Ovary (tissue), 7 donors: ENCODE measurements at regions not wholly inside any gene's neighbourhood (a gene's known extent, or its start where the extent isn't known, plus 50 kb on each side); places are given as distances from the start of the nearest gene placed in this dataset.

Experiments
- DNase-seq, 5 donors: peaks; one replicate each; pipeline ENCODE4 v3.0.0-alpha.2; 2019 to 2020
- H3K27ac ChIP-seq, 2 donors: fragments of 200-600 bp; one replicate each; pipeline versions ENCODE4 v1.5.1 to v1.8.0; 2019 to 2022
- H3K27me3 ChIP-seq: fragments of 200-600 bp; one replicate; pipeline ENCODE4 v1.8.0; 2022
- H3K36me3 ChIP-seq: fragments of 200-600 bp; sonication (generic); one replicate; pipeline ENCODE4 v1.5.1; 2019
- H3K4me1 ChIP-seq: one replicate; pipeline ENCODE4 v1.8.1; 2013; ENCODE audit warnings: mild to moderate bottlenecking, moderate library complexity; ENCODE audit not compliant: insufficient read depth
- H3K4me3 ChIP-seq: fragments of 200-600 bp; sonication (generic); one replicate; pipeline ENCODE4 v1.5.1; 2017
- H3K9me3 ChIP-seq, 2 donors: fragments of 200-600 bp in 1 of 2; sonication (generic) in 1 of 2; one replicate each; pipeline versions ENCODE4 v1.5.1 to v1.8.1; 2013 to 2019; ENCODE audit warnings: mild to moderate bottlenecking in 1 of 2, moderate library complexity in 1 of 2
- CTCF ChIP-seq, 3 donors: fragments of 450-650 bp in 2 of 3; fragments of 200-600 bp in 1 of 3; IDR thresholded peaks; one replicate each; pipeline versions ENCODE4 v1.5.1 to v1.8.0; 2016 to 2022; ENCODE audit warnings: antibody characterized with exemption in 3 of 3, mild to moderate bottlenecking in 1 of 3
- EP300 ChIP-seq: sonication (generic); formaldehyde crosslinking; IDR thresholded peaks from one replicate; pipeline ENCODE4 v1.6.1; 2017; ENCODE audit warnings: antibody characterized with exemption
- POLR2A ChIP-seq: fragments of 450-650 bp; IDR thresholded peaks from one replicate; pipeline ENCODE4 v1.6.1; 2017; ENCODE audit warnings: antibody characterized with exemption, mild to moderate bottlenecking, moderate library complexity
- WGBS, 3 donors: extraction: QIAGEN DNeasy Blood & Tissue Kit in 1 of 3; methylation state at CpG; one replicate each; pipeline versions ENCODE4 v1.1.5 to v1.1.7; 2013 to 2017; 5-methylcytosine and 5-hydroxymethylcytosine counted together
- intact Hi-C, 4 donors: fragments of 100-400 bp; cut with DNase I; formaldehyde crosslinking; loops; one replicate each; pipeline versions ENCODE4 v1.11.0 to v1.15.1; 2022 to 2023
- donor health status: DM: no; HTN: no; CAD: no; lungs with moderate emphysema.
- donor health status: DM: no; HTN: no; CAD: no.
- donor health status: Bipolar disorder and iron deficiency.
- donor health status: DM: no; HTN: no; CAD: no.
- donor health status: DM: yes; HTN: yes; CAD: no.

DNA sequence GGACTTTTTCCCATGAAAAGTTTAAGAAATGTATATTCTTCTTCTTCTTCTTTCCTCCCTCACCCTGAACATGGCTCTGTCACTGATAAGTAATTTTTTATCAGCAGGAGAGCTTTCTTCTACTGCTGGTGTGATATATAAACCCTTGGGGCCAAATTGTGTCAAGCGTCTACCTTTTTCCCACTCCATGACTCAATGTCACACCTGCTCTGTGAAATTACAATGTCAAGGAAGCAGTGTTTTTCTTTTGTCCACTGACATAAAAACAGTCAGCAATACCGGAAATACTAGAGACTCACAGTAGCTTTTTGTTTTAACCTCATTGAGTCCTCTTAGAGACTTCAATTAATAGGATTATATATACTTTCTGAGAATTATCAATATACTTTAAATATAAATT is 416.2 kb upstream of the ADGRL4 start:
- no peaks in the 10 kb centered on the region for H3K36me3 ChIP-seq
- H3K27ac ChIP-seq: no peak overlapping the region
- H3K27me3 ChIP-seq: no peaks in the 10 kb centered on the region
- TF ChIP-seq CTCF (IDR thresholded peaks at IDR 0.05): no peak
- TF ChIP-seq POLR2A: no peak
- TF ChIP-seq EP300: no peak
- no peaks in the 10 kb centered on the region for H3K4me1 ChIP-seq
- 68 to 81% (median 74%) methylated on average over 2 of the region's 2 CpGs for WGBS, 3 donors
- DNase-seq: no peak
- no peak overlapping the region for H3K4me3 ChIP-seq
- intact Hi-C loops: no loop called here
- H3K9me3 ChIP-seq: no peaks in the 10 kb centered on the region

DNA sequence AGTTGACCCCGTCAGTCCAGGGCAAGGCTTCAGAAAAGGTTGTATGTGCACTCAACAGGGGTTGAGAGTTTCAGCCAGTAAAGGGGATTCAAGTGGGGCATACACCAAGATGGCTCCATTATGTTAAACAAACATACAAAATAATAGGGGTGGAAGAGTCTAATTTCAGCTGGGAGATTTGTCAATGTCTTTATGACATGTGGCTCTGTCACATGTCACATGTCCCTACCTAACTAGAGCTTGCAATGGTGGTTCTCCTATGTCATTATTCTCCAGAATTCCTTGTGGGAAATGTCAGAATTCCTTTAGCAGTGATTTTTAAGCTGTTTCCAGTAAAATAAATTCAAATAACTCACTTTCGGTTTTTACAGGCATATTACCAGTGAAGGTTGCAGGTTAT is 392.0 kb upstream of the ADGRL4 start:
- Histone ChIP-seq H3K4me3 (no peak overlapping the region), H3K36me3 (no peaks in the 10 kb centered on the region), H3K9me3 (no peaks in the 10 kb centered on the region), H3K4me1 (no peaks in the 10 kb centered on the region), H3K27me3 (no peaks in the 10 kb centered on the region), H3K27ac (no peak overlapping the region)
- TF ChIP-seq EP300: no peak
- no peak for TF ChIP-seq POLR2A
- no peak for TF ChIP-seq CTCF (IDR thresholded peaks at IDR 0.05)
- intact Hi-C loops: no loop called here
- 49 to 59% (median 57%) methylated on average over 2 of the region's 2 CpGs for WGBS, 3 donors
- DNase-seq: no peak

DNA sequence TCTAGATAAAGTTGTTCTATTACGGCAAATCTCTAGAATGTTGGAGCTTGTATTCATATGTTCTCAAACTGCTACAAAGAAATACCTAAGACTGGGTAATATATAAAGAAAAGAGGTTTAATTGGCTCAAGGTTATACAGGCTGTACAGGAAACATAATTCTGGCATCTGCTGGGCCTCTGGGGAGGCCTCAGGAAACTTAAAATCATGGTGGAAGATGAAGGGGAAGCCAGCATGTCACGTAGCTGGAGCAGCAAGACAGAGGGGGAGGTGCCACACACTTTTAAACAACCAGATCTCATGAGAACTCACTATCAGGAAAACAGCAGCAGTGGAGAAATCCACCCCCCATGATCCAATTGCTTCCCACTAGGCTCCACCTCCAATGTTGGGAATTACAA is 390.4 kb upstream of the ADGRL4 start:
- Histone ChIP-seq H3K27me3 (no peaks in the 10 kb centered on the region), H3K4me3 (no peak overlapping the region), H3K4me1 (no peaks in the 10 kb centered on the region), H3K27ac (no peak overlapping the region), H3K9me3 (no peaks in the 10 kb centered on the region), H3K36me3 (no peaks in the 10 kb centered on the region)
- TF ChIP-seq EP300 (no peak), CTCF (IDR thresholded peaks at IDR 0.05) (no peak), POLR2A (no peak)
- DNase-seq: no peak
- intact Hi-C loops: no loop called here
- WGBS, 3 donors: 74 to 85% (median 79%) methylated on average over 2 of the region's 2 CpGs

- 88% methylated on average over 3 of the region's 3 CpGs for WGBS, 3 donors
- Histone ChIP-seq H3K9me3 (no peaks in the 10 kb centered on the region), H3K36me3 (no peaks in the 10 kb centered on the region), H3K4me3 (no peak overlapping the region), H3K4me1 (no peaks in the 10 kb centered on the region), H3K27ac (no peak overlapping the region), H3K27me3 (no peaks in the 10 kb centered on the region)
- no peak for TF ChIP-seq CTCF (IDR thresholded peaks at IDR 0.05)
- TF ChIP-seq EP300: no peak
- no peak for TF ChIP-seq POLR2A
- DNase-seq: no peak
- intact Hi-C loops: no loop called here
These were observed 382.3 kb upstream of the ADGRL4 start for GRCh38 chr1:79388694-79389361.
